Adrenal gland (tissue), 9 donors: ENCODE measurements at regions not wholly inside any gene's neighbourhood (a gene's known extent, or its start where the extent isn't known, plus 50 kb on each side); places are given as distances from the start of the nearest gene placed in this dataset.
"Not testable (repeated sequence)": the region's sequence is repeated elsewhere in the genome, so short reads cannot be mapped to it uniquely, and the experiment has no call there.

Source experiments
- DNase-seq, 7 donors: peaks; one replicate each; pipeline ENCODE4 v3.0.0-alpha.2; 2019 to 2020
- H3K27ac ChIP-seq, 5 donors: fragments of 200-600 bp; sonication (generic) in 4 of 5; 1 replicate in 3 of 5; 2 replicates in 2 of 5; pipeline versions ENCODE4 v1.5.1 to v1.8.0; 2016 to 2020; ENCODE audit warnings: mild to moderate bottlenecking in 1 of 5
- H3K27me3 ChIP-seq: fragments of 200-600 bp; 2 replicates; pipeline ENCODE4 v1.8.0; 2021
- H3K36me3 ChIP-seq, 2 donors: fragments of 200-600 bp; replicated peaks in 1 of 2; 1 replicate in 1 of 2; 2 replicates in 1 of 2; pipeline versions ENCODE4 v1.5.1 to v1.8.0; 2018 to 2022
- H3K4me1 ChIP-seq, 2 donors: fragments of 200-600 bp; replicated peaks in 1 of 2; 1 replicate in 1 of 2; 2 replicates in 1 of 2; pipeline versions ENCODE4 v1.5.1 to v1.8.0; 2018 to 2021
- H3K4me3 ChIP-seq, 4 donors: fragments of 200-600 bp; sonication (generic) in 3 of 4; one replicate each; pipeline ENCODE4 v1.5.1; 2016 to 2018
- H3K9me3 ChIP-seq, 3 donors: fragments of 200-600 bp; sonication (generic) in 1 of 3; replicated peaks in 1 of 3; 1 replicate in 2 of 3; 2 replicates in 1 of 3; pipeline versions ENCODE4 v1.5.1 to v1.8.0; 2016 to 2021
- CTCF ChIP-seq, 6 experiments: fragments of 450-650 bp in 4 of 6; fragments of 200-600 bp in 2 of 6; sonication (generic) in 1 of 6; IDR thresholded peaks; 1 replicate in 5 of 6; 2 replicates in 1 of 6; pipeline versions ENCODE4 v1.5.1 to v1.8.0; 2016 to 2021; ENCODE audit warnings: antibody characterized with exemption in 6 of 6, mild to moderate bottlenecking in 2 of 6, moderate library complexity in 1 of 6
- POLR2A ChIP-seq, 2 donors: fragments of 450-650 bp; IDR thresholded peaks; one replicate each; pipeline ENCODE4 v1.6.1; 2017; ENCODE audit warnings: antibody characterized with exemption in 2 of 2, mild to moderate bottlenecking in 2 of 2, moderate library complexity in 1 of 2
- WGBS, 4 donors: extraction: QIAGEN DNeasy Blood & Tissue Kit in 2 of 4; methylation state at CpG; one replicate each; pipeline versions ENCODE4 v1.1.5 to v1.1.7; 2013 to 2017; 5-methylcytosine and 5-hydroxymethylcytosine counted together
- intact Hi-C, 2 donors: fragments of 100-400 bp; cut with DNase I; formaldehyde crosslinking; loops; one replicate each; pipeline versions ENCODE4 v1.14.1 to v1.15.0; 2022 to 2023
- donor health status: healthy with polysubstance abuse.
- donor health status: Bipolar disorder and iron deficiency.
- donor health status: DM: yes; HTN: yes; CAD: no.
- donor health status: DM: no; HTN: no; CAD: no.
- donor health status: DM: no; HTN: no; CAD: no.

- 64 to 73% (median 67%) methylated on average over 5 of the region's 5 CpGs for WGBS, 4 donors
- TF ChIP-seq CTCF (IDR thresholded peaks at IDR 0.05) (no peak), POLR2A (IDR thresholded peaks at IDR 0.05) (no peak)
Observed at GRCh38 chr9:82489201-82489821, 500.7 kb downstream of the SPATA31D1 start.

GRCh38 chr9:82490019-82490499, 501.5 kb downstream of the SPATA31D1 start:
- TF ChIP-seq POLR2A (IDR thresholded peaks at IDR 0.05) (no peak), CTCF (IDR thresholded peaks at IDR 0.05) (no peak)
- Histone ChIP-seq H3K4me1 (peaks cover 0 to 12% of the 10 kb centered on the region in 2 donors), H3K36me3 (no peaks in the 10 kb centered on the region), H3K9me3 (no peaks in the 10 kb centered on the region), H3K27me3 (no peaks in the 10 kb centered on the region), H3K27ac (peak overlapping the region in 1 of 5 donors; percentile 60), H3K4me3 (no peak overlapping the region)
- 47 to 54% (median 50%) methylated on average over 4 of the region's 4 CpGs for WGBS, 4 donors
- no peak for DNase-seq
- intact Hi-C loops, result no loop called here

More at GRCh38 chr9:82489201-82489821, 500.7 kb downstream of the SPATA31D1 start:
- intact Hi-C loops, result no loop called here
- H3K9me3 ChIP-seq, result no peaks in the 10 kb centered on the region
- no peak for DNase-seq
- peaks cover 0 to 12% of the 10 kb centered on the region in 2 donors for H3K4me1 ChIP-seq
- H3K27me3 ChIP-seq, result no peaks in the 10 kb centered on the region
- H3K27ac ChIP-seq, result peak overlapping the region in 3 of 5 donors; percentile 29 to 60 (median 31)
- no peaks in the 10 kb centered on the region for H3K36me3 ChIP-seq
- no peak overlapping the region for H3K4me3 ChIP-seq

- H3K4me3 ChIP-seq, H3K36me3 ChIP-seq, DNase-seq, H3K27me3 ChIP-seq, H3K27ac ChIP-seq, H3K9me3 ChIP-seq, intact Hi-C loops: not testable (repeated sequence)
- 86 to 89% (median 88%) methylated on average over 5 of the region's 5 CpGs for WGBS, 4 donors
- peaks cover 0 to 12% of the 10 kb centered on the region in 2 donors for H3K4me1 ChIP-seq
Observed at GRCh38 chr9:82490821-82491220, 502.2 kb downstream of the SPATA31D1 start.

GRCh38 chr9:82491604-82492003, 503.0 kb downstream of the SPATA31D1 start:
- intact Hi-C loops, result no loop called here
- no peak for TF ChIP-seq POLR2A (IDR thresholded peaks at IDR 0.05)
- no peak for TF ChIP-seq CTCF (IDR thresholded peaks at IDR 0.05)
- peaks cover 0 to 12% of the 10 kb centered on the region in 2 donors for H3K4me1 ChIP-seq
- no peaks in the 10 kb centered on the region for H3K9me3 ChIP-seq
- no peaks in the 10 kb centered on the region for H3K36me3 ChIP-seq
- no peak for DNase-seq
- WGBS, 4 donors, result 91 to 99% (median 95%) methylated on average over 3 of the region's 3 CpGs
- no peak overlapping the region for H3K27ac ChIP-seq
- H3K27me3 ChIP-seq, result no peaks in the 10 kb centered on the region
- no peak overlapping the region for H3K4me3 ChIP-seq

GRCh38 chr9:82492274-82492673, 503.7 kb downstream of the SPATA31D1 start:
- H3K36me3 ChIP-seq, result no peaks in the 10 kb centered on the region
- intact Hi-C loops, result no loop called here
- TF ChIP-seq CTCF (IDR thresholded peaks at IDR 0.05) (no peak), POLR2A (IDR thresholded peaks at IDR 0.05) (no peak)

More at GRCh38 chr9:82492274-82492673, 503.7 kb downstream of the SPATA31D1 start:
- H3K27ac ChIP-seq, result no peak overlapping the region
- H3K27me3 ChIP-seq, result no peaks in the 10 kb centered on the region
- DNase-seq, result no peak
- H3K4me3 ChIP-seq, result no peak overlapping the region
- 34 to 56% (median 49%) methylated on average over 4 of the region's 4 CpGs for WGBS, 4 donors
- peaks cover 0 to 12% of the 10 kb centered on the region in 2 donors for H3K4me1 ChIP-seq
- H3K9me3 ChIP-seq, result no peaks in the 10 kb centered on the region
